ENCODE measurements at regions not wholly inside any gene's neighbourhood (a gene's known extent, or its start where the extent isn't known, plus 50 kb on each side); places are given as distances from the start of the nearest gene placed in this dataset.

DNA sequence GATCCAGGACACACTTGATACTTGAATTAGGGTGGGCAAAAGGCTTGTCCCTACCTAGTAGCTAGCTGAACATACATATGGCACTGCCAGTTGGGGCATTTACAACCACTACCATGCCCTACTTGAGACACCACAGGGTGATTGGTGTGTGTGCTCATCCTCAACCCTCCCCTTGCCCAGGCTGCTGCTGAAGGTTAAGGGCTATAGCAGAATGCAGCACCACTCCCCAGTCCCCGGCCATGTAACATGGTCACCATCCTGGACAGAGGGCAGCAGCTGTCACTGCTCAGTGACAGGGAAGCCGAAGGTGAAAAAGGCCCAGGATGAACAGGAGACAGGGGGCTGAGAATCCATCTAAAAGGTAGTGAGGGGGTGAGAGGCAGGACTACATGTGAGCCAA is 273.9 kb upstream of the SGCD start:
- TF ChIP-seq, protein P1, sequence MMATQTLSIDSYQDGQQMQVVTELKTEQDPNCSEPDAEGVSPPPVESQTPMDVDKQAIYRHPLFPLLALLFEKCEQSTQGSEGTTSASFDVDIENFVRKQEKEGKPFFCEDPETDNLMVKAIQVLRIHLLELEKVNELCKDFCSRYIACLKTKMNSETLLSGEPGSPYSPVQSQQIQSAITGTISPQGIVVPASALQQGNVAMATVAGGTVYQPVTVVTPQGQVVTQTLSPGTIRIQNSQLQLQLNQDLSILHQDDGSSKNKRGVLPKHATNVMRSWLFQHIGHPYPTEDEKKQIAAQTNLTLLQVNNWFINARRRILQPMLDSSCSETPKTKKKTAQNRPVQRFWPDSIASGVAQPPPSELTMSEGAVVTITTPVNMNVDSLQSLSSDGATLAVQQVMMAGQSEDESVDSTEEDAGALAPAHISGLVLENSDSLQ (IDR thresholded peaks at IDR 0.05) = no peak
- TF ChIP-seq SIN3A (IDR thresholded peaks at IDR 0.05; ENCODE audit: borderline replicate concordance in 2 of 2, control insufficient read depth in 1 of 2, low read depth in 2 of 2, low read length in 2 of 2) = no peak
- TF ChIP-seq HDGF (IDR thresholded peaks at IDR 0.05) = no peak
- TF ChIP-seq, protein P2, sequence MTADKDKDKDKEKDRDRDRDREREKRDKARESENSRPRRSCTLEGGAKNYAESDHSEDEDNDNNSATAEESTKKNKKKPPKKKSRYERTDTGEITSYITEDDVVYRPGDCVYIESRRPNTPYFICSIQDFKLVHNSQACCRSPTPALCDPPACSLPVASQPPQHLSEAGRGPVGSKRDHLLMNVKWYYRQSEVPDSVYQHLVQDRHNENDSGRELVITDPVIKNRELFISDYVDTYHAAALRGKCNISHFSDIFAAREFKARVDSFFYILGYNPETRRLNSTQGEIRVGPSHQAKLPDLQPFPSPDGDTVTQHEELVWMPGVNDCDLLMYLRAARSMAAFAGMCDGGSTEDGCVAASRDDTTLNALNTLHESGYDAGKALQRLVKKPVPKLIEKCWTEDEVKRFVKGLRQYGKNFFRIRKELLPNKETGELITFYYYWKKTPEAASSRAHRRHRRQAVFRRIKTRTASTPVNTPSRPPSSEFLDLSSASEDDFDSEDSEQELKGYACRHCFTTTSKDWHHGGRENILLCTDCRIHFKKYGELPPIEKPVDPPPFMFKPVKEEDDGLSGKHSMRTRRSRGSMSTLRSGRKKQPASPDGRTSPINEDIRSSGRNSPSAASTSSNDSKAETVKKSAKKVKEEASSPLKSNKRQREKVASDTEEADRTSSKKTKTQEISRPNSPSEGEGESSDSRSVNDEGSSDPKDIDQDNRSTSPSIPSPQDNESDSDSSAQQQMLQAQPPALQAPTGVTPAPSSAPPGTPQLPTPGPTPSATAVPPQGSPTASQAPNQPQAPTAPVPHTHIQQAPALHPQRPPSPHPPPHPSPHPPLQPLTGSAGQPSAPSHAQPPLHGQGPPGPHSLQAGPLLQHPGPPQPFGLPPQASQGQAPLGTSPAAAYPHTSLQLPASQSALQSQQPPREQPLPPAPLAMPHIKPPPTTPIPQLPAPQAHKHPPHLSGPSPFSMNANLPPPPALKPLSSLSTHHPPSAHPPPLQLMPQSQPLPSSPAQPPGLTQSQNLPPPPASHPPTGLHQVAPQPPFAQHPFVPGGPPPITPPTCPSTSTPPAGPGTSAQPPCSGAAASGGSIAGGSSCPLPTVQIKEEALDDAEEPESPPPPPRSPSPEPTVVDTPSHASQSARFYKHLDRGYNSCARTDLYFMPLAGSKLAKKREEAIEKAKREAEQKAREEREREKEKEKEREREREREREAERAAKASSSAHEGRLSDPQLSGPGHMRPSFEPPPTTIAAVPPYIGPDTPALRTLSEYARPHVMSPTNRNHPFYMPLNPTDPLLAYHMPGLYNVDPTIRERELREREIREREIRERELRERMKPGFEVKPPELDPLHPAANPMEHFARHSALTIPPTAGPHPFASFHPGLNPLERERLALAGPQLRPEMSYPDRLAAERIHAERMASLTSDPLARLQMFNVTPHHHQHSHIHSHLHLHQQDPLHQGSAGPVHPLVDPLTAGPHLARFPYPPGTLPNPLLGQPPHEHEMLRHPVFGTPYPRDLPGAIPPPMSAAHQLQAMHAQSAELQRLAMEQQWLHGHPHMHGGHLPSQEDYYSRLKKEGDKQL (CRISPR knock-in tag; IDR thresholded peaks at IDR 0.05; ENCODE audit: borderline replicate concordance) = no peak
- TF ChIP-seq, protein P3, sequence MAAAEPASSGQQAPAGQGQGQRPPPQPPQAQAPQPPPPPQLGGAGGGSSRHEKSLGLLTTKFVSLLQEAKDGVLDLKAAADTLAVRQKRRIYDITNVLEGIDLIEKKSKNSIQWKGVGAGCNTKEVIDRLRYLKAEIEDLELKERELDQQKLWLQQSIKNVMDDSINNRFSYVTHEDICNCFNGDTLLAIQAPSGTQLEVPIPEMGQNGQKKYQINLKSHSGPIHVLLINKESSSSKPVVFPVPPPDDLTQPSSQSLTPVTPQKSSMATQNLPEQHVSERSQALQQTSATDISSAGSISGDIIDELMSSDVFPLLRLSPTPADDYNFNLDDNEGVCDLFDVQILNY (CRISPR knock-in tag; IDR thresholded peaks at IDR 0.05) = no peak
- TF ChIP-seq, protein P4, sequence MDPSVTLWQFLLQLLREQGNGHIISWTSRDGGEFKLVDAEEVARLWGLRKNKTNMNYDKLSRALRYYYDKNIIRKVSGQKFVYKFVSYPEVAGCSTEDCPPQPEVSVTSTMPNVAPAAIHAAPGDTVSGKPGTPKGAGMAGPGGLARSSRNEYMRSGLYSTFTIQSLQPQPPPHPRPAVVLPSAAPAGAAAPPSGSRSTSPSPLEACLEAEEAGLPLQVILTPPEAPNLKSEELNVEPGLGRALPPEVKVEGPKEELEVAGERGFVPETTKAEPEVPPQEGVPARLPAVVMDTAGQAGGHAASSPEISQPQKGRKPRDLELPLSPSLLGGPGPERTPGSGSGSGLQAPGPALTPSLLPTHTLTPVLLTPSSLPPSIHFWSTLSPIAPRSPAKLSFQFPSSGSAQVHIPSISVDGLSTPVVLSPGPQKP (CRISPR knock-in tag; IDR thresholded peaks at IDR 0.05) = no peak
- TF ChIP-seq, protein P5, sequence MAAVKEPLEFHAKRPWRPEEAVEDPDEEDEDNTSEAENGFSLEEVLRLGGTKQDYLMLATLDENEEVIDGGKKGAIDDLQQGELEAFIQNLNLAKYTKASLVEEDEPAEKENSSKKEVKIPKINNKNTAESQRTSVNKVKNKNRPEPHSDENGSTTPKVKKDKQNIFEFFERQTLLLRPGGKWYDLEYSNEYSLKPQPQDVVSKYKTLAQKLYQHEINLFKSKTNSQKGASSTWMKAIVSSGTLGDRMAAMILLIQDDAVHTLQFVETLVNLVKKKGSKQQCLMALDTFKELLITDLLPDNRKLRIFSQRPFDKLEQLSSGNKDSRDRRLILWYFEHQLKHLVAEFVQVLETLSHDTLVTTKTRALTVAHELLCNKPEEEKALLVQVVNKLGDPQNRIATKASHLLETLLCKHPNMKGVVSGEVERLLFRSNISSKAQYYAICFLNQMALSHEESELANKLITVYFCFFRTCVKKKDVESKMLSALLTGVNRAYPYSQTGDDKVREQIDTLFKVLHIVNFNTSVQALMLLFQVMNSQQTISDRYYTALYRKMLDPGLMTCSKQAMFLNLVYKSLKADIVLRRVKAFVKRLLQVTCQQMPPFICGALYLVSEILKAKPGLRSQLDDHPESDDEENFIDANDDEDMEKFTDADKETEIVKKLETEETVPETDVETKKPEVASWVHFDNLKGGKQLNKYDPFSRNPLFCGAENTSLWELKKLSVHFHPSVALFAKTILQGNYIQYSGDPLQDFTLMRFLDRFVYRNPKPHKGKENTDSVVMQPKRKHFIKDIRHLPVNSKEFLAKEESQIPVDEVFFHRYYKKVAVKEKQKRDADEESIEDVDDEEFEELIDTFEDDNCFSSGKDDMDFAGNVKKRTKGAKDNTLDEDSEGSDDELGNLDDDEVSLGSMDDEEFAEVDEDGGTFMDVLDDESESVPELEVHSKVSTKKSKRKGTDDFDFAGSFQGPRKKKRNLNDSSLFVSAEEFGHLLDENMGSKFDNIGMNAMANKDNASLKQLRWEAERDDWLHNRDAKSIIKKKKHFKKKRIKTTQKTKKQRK (IDR thresholded peaks at IDR 0.05; ENCODE audit: borderline replicate concordance, low read depth, low read length) = no peak
- TF ChIP-seq EZH2 (IDR thresholded peaks at IDR 0.05; ENCODE audit: borderline replicate concordance, low read depth, low read length) = no peak
- no peak for TF ChIP-seq LARP7 (IDR thresholded peaks at IDR 0.05)
